PC-9 (cell line): ENCODE measurements at regions not wholly inside any gene's neighbourhood (a gene's known extent, or its start where the extent isn't known, plus 50 kb on each side); places are given as distances from the start of the nearest gene placed in this dataset.

Experiments used
- EZH2 ChIP-seq: fragments of 200-600 bp; sonication (generic); IDR thresholded peaks from 2 replicates; pipeline ENCODE4 v1.8.0; 2017; ENCODE audit warnings: antibody characterized with exemption, low read depth
- TF ChIP-seq, protein P1 (sequence below): fragments of 200-600 bp; sonication (generic); conservative IDR thresholded peaks from 2 replicates; pipeline ENCODE4 v1.6.1; 2017; ENCODE audit warnings: mixed run types, antibody characterized with exemption, mild to moderate bottlenecking, moderate library complexity

DNA sequence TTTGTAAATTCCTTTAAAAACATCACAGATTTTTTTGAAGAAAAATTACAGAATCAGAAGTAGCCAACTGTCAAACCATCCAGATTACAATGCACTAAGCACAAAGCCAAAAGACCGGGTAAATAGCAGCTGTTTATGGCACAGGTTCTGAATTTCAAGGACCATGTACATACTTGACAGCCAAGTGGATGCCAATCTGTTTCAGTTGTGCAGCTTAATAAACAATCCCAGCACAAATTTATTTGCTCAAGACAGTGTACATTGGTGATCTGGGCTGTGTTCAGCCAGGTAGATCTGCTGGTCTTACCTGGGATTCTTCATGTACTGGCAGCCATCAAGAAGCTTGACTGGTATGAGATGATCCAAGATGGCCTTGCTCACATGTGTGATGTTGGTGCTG is 229.8 kb upstream of the FLRT2 start:
- TF ChIP-seq, protein P1, sequence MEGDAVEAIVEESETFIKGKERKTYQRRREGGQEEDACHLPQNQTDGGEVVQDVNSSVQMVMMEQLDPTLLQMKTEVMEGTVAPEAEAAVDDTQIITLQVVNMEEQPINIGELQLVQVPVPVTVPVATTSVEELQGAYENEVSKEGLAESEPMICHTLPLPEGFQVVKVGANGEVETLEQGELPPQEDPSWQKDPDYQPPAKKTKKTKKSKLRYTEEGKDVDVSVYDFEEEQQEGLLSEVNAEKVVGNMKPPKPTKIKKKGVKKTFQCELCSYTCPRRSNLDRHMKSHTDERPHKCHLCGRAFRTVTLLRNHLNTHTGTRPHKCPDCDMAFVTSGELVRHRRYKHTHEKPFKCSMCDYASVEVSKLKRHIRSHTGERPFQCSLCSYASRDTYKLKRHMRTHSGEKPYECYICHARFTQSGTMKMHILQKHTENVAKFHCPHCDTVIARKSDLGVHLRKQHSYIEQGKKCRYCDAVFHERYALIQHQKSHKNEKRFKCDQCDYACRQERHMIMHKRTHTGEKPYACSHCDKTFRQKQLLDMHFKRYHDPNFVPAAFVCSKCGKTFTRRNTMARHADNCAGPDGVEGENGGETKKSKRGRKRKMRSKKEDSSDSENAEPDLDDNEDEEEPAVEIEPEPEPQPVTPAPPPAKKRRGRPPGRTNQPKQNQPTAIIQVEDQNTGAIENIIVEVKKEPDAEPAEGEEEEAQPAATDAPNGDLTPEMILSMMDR: no peak
- no peak for TF ChIP-seq EZH2
